HEK293 (cell line): ENCODE measurements at regions not wholly inside any gene's neighbourhood (a gene's known extent, or its start where the extent isn't known, plus 50 kb on each side); places are given as distances from the start of the nearest gene placed in this dataset.

Source experiments
- CTCF ChIP-seq: fragments of 450-650 bp; formaldehyde crosslinking; IDR thresholded peaks from 2 replicates; pipeline ENCODE4 v1.5.1; 2016; ENCODE audit warnings: missing biosample characterization, missing genetic modification characterization
- OVOL3 ChIP-seq: fragments of 450-650 bp; formaldehyde crosslinking; IDR thresholded peaks from 2 replicates; pipeline ENCODE4 v1.5.1; 2016; ENCODE audit warnings: missing biosample characterization, missing genetic modification characterization
- ZFP3 ChIP-seq: fragments of 450-650 bp; formaldehyde crosslinking; IDR thresholded peaks from 2 replicates; pipeline ENCODE4 v1.5.1; 2016; ENCODE audit warnings: low read depth, missing biosample characterization, missing genetic modification characterization
- ZNF121 ChIP-seq: fragments of 450-650 bp; formaldehyde crosslinking; IDR thresholded peaks from 2 replicates; pipeline ENCODE4 v1.5.1; 2016; ENCODE audit warnings: missing biosample characterization, missing genetic modification characterization
- ZNF138 ChIP-seq: fragments of 450-650 bp; formaldehyde crosslinking; IDR thresholded peaks from 2 replicates; pipeline ENCODE4 v1.5.1; 2016; ENCODE audit warnings: missing biosample characterization, missing genetic modification characterization, borderline replicate concordance
- ZNF211 ChIP-seq: fragments of 450-650 bp; formaldehyde crosslinking; IDR thresholded peaks from 2 replicates; pipeline ENCODE4 v1.5.1; 2016; ENCODE audit warnings: low read depth, missing biosample characterization, missing genetic modification characterization
- ZNF214 ChIP-seq: fragments of 450-650 bp; formaldehyde crosslinking; IDR thresholded peaks from 2 replicates; pipeline ENCODE4 v1.5.1; 2017; ENCODE audit warnings: missing biosample characterization, mild to moderate bottlenecking, missing genetic modification characterization, borderline replicate concordance
- ZNF473 ChIP-seq: fragments of 450-650 bp; formaldehyde crosslinking; IDR thresholded peaks from 2 replicates; pipeline ENCODE4 v1.5.1; 2017; ENCODE audit warnings: missing biosample characterization, missing genetic modification characterization
- ZNF785 ChIP-seq: fragments of 450-650 bp; formaldehyde crosslinking; IDR thresholded peaks from 2 replicates; pipeline ENCODE4 v1.5.1; 2016; ENCODE audit warnings: missing biosample characterization, missing genetic modification characterization
- ZNF830 ChIP-seq: fragments of 450-650 bp; IDR thresholded peaks from 2 replicates; pipeline ENCODE4 v1.5.0; 2018; ENCODE audit warnings: missing biosample characterization, missing genetic modification characterization, low read depth, mild to moderate bottlenecking, moderate library complexity

- TF ChIP-seq CTCF (tag by site-specific recombination) (no peak), OVOL3 (tag by site-specific recombination) (no peak), ZNF214 (no peak), ZFP3 (no peak), ZNF473 (tag by site-specific recombination) (no peak), ZNF138 (tag by site-specific recombination) (no peak), ZNF785 (no peak), ZNF830 (tag by site-specific recombination) (no peak), ZNF211 (no peak), ZNF121 (tag by site-specific recombination) (no peak)
These were observed 275.2 kb upstream of the EDA2R start for GRCh38 chrX:66914080-66914479.
